HL-60 (cell line): ENCODE measurements at regions not wholly inside any gene's neighbourhood (a gene's known extent, or its start where the extent isn't known, plus 50 kb on each side); places are given as distances from the start of the nearest gene placed in this dataset.

ENCODE experiments used
- DNase-seq, 2 experiments: peaks; one replicate each; pipeline ENCODE4 v3.0.0-alpha.2; 2010 to 2020; ENCODE audit warnings: low read depth in 1 of 2, low spot score in 1 of 2
- H3K27ac ChIP-seq: fragments of 250-450 bp; sonication (Bioruptor Pico); replicated peaks from 2 replicates; pipeline ENCODE4 v1.5.1; 2020; ENCODE audit warnings: mild to moderate bottlenecking, moderate library complexity
- H3K27me3 ChIP-seq: fragments of 250-450 bp; sonication (Bioruptor Pico); 2 replicates; pipeline ENCODE4 v1.5.1; 2021; ENCODE audit warnings: mild to moderate bottlenecking, moderate library complexity; ENCODE audit not compliant: insufficient read depth, poor library complexity, severe bottlenecking
- H3K4me3 ChIP-seq: replicated peaks from 2 replicates; pipeline ENCODE4 v1.5.1; 2011; ENCODE audit warnings: mild to moderate bottlenecking, control low read depth, low read length; ENCODE audit not compliant: insufficient read depth
- CTCF ChIP-seq: IDR thresholded peaks from one replicate; pipeline ENCODE4 v1.5.1; 2011; ENCODE audit warnings: low read length, control low read depth, inconsistent platforms; ENCODE audit not compliant: insufficient read depth
- GABPA ChIP-seq: IDR thresholded peaks from 2 replicates; pipeline ENCODE4 v1.6.1; 2012; ENCODE audit warnings: low read depth
- POLR2AphosphoS5 ChIP-seq: IDR thresholded peaks from 2 replicates; pipeline ENCODE4 v1.6.1; 2012; ENCODE audit warnings: low read depth
- REST ChIP-seq: IDR thresholded peaks from 2 replicates; pipeline ENCODE4 v1.6.1; 2012; ENCODE audit warnings: low read depth; ENCODE audit not compliant: insufficient replicate concordance
- SPI1 ChIP-seq: IDR thresholded peaks from 2 replicates; pipeline ENCODE4 v1.6.1; 2012; ENCODE audit warnings: low read depth, mild to moderate bottlenecking, borderline replicate concordance

GRCh38 chr5:74136276-74136825 is 504.2 kb downstream of the ENC1 start:
- no peak overlapping the region for H3K4me3 ChIP-seq
- H3K27me3 ChIP-seq, result no peaks in the 10 kb centered on the region
- no peak for DNase-seq
- no peak overlapping the region for H3K27ac ChIP-seq
- TF ChIP-seq POLR2AphosphoS5 (no peak), REST (no peak), GABPA (no peak), SPI1 (no peak), CTCF (no peak)

- no peak overlapping the region for H3K4me3 ChIP-seq
- DNase-seq, result no peak
- H3K27ac ChIP-seq, result no peak overlapping the region
- no peaks in the 10 kb centered on the region for H3K27me3 ChIP-seq
- TF ChIP-seq POLR2AphosphoS5 (no peak), SPI1 (no peak), GABPA (no peak), CTCF (no peak), REST (no peak)
Measured at GRCh38 chr5:74135033-74135432, 505.5 kb downstream of the ENC1 start.

- TF ChIP-seq REST (no peak), GABPA (no peak), SPI1 (no peak), POLR2AphosphoS5 (no peak), CTCF (no peak)
- DNase-seq, result no peak
Measured at GRCh38 chr5:74132485-74132884, 506.5 kb downstream of the ARHGEF28 start.

More at GRCh38 chr5:74132485-74132884, 506.5 kb downstream of the ARHGEF28 start:
- Histone ChIP-seq H3K27ac (no peak overlapping the region), H3K4me3 (no peak overlapping the region), H3K27me3 (no peaks in the 10 kb centered on the region)
